GM20000 (cell line): ENCODE measurements at regions not wholly inside any gene's neighbourhood (a gene's known extent, or its start where the extent isn't known, plus 50 kb on each side); places are given as distances from the start of the nearest gene placed in this dataset.
"Not testable (repeated sequence)": the region's sequence is repeated elsewhere in the genome, so short reads cannot be mapped to it uniquely, and the experiment has no call there.

ENCODE experiments used
- DNase-seq: peaks from one replicate; pipeline ENCODE4 v3.0.0; 2012; ENCODE audit warnings: low spot score
- CTCF ChIP-seq: IDR thresholded peaks from 2 replicates; pipeline ENCODE4 v1.5.1; 2012; ENCODE audit warnings: mild to moderate bottlenecking, control low read depth; ENCODE audit errors: extremely low read depth, missing control alignments

- DNase-seq, result no peak
- TF ChIP-seq CTCF, result no peak
Measured at GRCh38 chr5:116772806-116773205, 198.2 kb upstream of the SEMA6A start.

GRCh38 chr5:116772152-116772501, 197.5 kb upstream of the SEMA6A start:
- TF ChIP-seq CTCF, result no peak
- DNase-seq, result no peak

- TF ChIP-seq CTCF, result no peak
- DNase-seq, result no peak
Measured at GRCh38 chr5:116771466-116772151, 197.0 kb upstream of the SEMA6A start.

- not testable (repeated sequence) for DNase-seq
Measured at GRCh38 chr5:116769953-116770352, 195.3 kb upstream of the SEMA6A start.

- DNase-seq, result no peak
- TF ChIP-seq CTCF, result no peak
Measured at GRCh38 chr5:116769470-116769869, 194.8 kb upstream of the SEMA6A start.

- TF ChIP-seq CTCF, result no peak
- peak; percentile 57 for DNase-seq
Measured at GRCh38 chr5:116766470-116766947, 191.9 kb upstream of the SEMA6A start.

GRCh38 chr5:116765441-116765840, 190.8 kb upstream of the SEMA6A start:
- no peak for DNase-seq
- no peak for TF ChIP-seq CTCF

GRCh38 chr5:116764941-116765340, 190.3 kb upstream of the SEMA6A start:
- no peak for TF ChIP-seq CTCF
- DNase-seq, result no peak
